Gastroesophageal sphincter (tissue), 3 donors: ENCODE measurements at regions not wholly inside any gene's neighbourhood (a gene's known extent, or its start where the extent isn't known, plus 50 kb on each side); places are given as distances from the start of the nearest gene placed in this dataset.

Source experiments
- POLR2A ChIP-seq, 2 donors: fragments of 450-650 bp; IDR thresholded peaks; one replicate each; pipeline ENCODE4 v1.6.1; 2017; ENCODE audit warnings: antibody characterized with exemption in 2 of 2, mild to moderate bottlenecking in 2 of 2, moderate library complexity in 1 of 2
- TF ChIP-seq, protein P1 (sequence below), 4 experiments: fragments of 200-600 bp in 2 of 4; fragments of 450-650 bp in 2 of 4; sonication (generic) in 1 of 4; IDR thresholded peaks; one replicate each; pipeline ENCODE4 v1.5.1; 2017 to 2019; ENCODE audit warnings: antibody characterized with exemption in 4 of 4, mild to moderate bottlenecking in 2 of 4, moderate library complexity in 2 of 4

DNA sequence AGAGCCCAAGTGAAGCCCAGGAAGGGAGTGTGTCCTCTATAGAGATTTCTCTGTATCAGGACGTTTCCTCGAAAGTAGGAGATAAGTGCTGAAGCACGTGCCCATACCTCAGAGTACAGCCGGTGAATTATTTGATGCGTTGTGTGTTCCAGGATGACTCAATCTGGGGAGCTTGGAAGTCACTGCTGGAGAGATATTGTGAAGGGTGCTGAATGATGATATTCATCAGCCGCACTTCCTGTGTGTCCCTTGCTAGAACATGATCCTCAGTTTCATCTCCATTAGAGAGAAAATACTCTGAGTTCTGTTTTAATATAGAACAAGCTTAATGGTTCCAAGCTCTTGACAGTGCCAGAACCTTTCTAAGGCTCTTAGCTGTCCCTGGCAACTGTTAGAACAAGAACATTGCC, 402.3 kb upstream of the ADAMTSL1 start:
- no peak for TF ChIP-seq POLR2A (IDR thresholded peaks at IDR 0.05)
- TF ChIP-seq, protein P1, sequence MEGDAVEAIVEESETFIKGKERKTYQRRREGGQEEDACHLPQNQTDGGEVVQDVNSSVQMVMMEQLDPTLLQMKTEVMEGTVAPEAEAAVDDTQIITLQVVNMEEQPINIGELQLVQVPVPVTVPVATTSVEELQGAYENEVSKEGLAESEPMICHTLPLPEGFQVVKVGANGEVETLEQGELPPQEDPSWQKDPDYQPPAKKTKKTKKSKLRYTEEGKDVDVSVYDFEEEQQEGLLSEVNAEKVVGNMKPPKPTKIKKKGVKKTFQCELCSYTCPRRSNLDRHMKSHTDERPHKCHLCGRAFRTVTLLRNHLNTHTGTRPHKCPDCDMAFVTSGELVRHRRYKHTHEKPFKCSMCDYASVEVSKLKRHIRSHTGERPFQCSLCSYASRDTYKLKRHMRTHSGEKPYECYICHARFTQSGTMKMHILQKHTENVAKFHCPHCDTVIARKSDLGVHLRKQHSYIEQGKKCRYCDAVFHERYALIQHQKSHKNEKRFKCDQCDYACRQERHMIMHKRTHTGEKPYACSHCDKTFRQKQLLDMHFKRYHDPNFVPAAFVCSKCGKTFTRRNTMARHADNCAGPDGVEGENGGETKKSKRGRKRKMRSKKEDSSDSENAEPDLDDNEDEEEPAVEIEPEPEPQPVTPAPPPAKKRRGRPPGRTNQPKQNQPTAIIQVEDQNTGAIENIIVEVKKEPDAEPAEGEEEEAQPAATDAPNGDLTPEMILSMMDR (IDR thresholded peaks at IDR 0.05) = no peak
